K562 (cell line): ENCODE measurements at regions not wholly inside any gene's neighbourhood (a gene's known extent, or its start where the extent isn't known, plus 50 kb on each side); places are given as distances from the start of the nearest gene placed in this dataset.

Experiments
- ATAC-seq: fragments of 200-7000 bp; cut with Tn5 transposase; 3 replicates; pipeline ENCODE4 v1.9.1; 2020; ENCODE audit warnings: moderate library complexity
- BruUV-seq: library from RNA; stranded (reverse); fragments of 400-500 nt; replicated peaks from 2 replicates; lab custom pipeline; 2021; lab: Mats Ljungman, UMichigan
- CTCF ChIA-PET: fragments of 300-600 bp; formaldehyde crosslinking; extraction: SDS; loops from one replicate; lab custom pipeline; 2021; ENCODE audit warnings: low intra/inter-chr PET ratio; lab: Yijun Ruan, JAX
- POLR2A ChIA-PET: fragments of 300-600, 350-650 bp; sonication (Branson Sonifier 250); formaldehyde crosslinking; extraction: SDS; loops from one replicate; lab custom pipeline; 2021; ENCODE audit warnings: antibody characterized with exemption, inconsistent platforms; lab: Yijun Ruan, JAX
- DNase-seq, 4 experiments: peaks; one replicate each; pipeline versions ENCODE4 v3.0.0 to v3.0.0-alpha.2; 2011 to 2018; ENCODE audit warnings: low spot score in 3 of 4, mixed read lengths in 3 of 4; ENCODE audit errors: extremely low read depth in 1 of 4
- FAIRE-seq: peaks from 2 replicates; lab custom pipeline; 2011; peaks lifted over from hg19 to GRCh38; lab: Jason Lieb, UNC
- H2AFZ ChIP-seq: 2 replicates; pipeline ENCODE4 v1.6.0; 2011; ENCODE audit warnings: low read depth, low read length, control low read depth, inconsistent platforms
- H3K27ac ChIP-seq: fragments of 200-600 bp; 3 replicates; pipeline ENCODE4 v1.8.0; 2011; ENCODE audit warnings: low read depth, mild to moderate bottlenecking, control low read depth, inconsistent platforms, low read length, moderate library complexity, mixed read lengths; ENCODE audit errors: extremely low read depth
- H3K27me3 ChIP-seq, 2 experiments: fragments of 300-600 bp in 1 of 2; 2 replicates in 1 of 2; 3 replicates in 1 of 2; pipeline versions ENCODE4 v1.6.0 to v1.8.0; 2011; ENCODE audit warnings: inconsistent platforms in 2 of 2, low read length in 2 of 2, mild to moderate bottlenecking in 1 of 2, mixed read lengths in 1 of 2, moderate library complexity in 1 of 2; ENCODE audit not compliant: control insufficient read depth in 2 of 2, insufficient read depth in 2 of 2
- H3K36me3 ChIP-seq: fragments of 300-600 bp; 3 replicates; pipeline ENCODE4 v1.8.0; 2011; ENCODE audit warnings: mild to moderate bottlenecking, low read length, inconsistent platforms; ENCODE audit not compliant: control insufficient read depth, insufficient read depth
- H3K4me1 ChIP-seq, 2 experiments: fragments of 200-600 bp in 1 of 2; replicated peaks in 1 of 2; 2 replicates in 1 of 2; 3 replicates in 1 of 2; pipeline versions ENCODE4 v1.5.1 to v1.8.0; 2011; ENCODE audit warnings: inconsistent platforms in 2 of 2, low read length in 2 of 2, mild to moderate bottlenecking in 1 of 2, mixed read lengths in 1 of 2, moderate library complexity in 1 of 2; ENCODE audit not compliant: control insufficient read depth in 2 of 2, insufficient read depth in 2 of 2
- H3K4me2 ChIP-seq: 2 replicates; pipeline ENCODE4 v1.6.1; 2011; ENCODE audit warnings: low read length, control low read depth, inconsistent platforms, mixed read lengths; ENCODE audit not compliant: insufficient read depth
- H3K4me3 ChIP-seq: fragments of 200-600 bp; sonication (generic), shearing (Covaris generic); 2 replicates; pipeline ENCODE4 v1.5.1; 2016; ENCODE audit warnings: control low read depth, inconsistent platforms
- H3K79me2 ChIP-seq: fragments of 200-600 bp; 3 replicates; pipeline ENCODE4 v1.8.0; 2011; ENCODE audit warnings: low read length, inconsistent platforms; ENCODE audit not compliant: control insufficient read depth, insufficient read depth
- H3K9ac ChIP-seq, 2 experiments: 2 replicates each; pipeline versions ENCODE4 v1.6.0 to v1.6.1; 2011; ENCODE audit warnings: low read depth in 2 of 2, low read length in 2 of 2, control low read depth in 1 of 2, inconsistent platforms in 1 of 2, mild to moderate bottlenecking in 1 of 2, mixed read lengths in 1 of 2; ENCODE audit not compliant: insufficient read depth in 1 of 2
- H3K9me1 ChIP-seq: one replicate; pipeline ENCODE4 v1.6.0; 2011; ENCODE audit warnings: inconsistent platforms, mild to moderate bottlenecking, low read length, moderate library complexity; ENCODE audit not compliant: control insufficient read depth, insufficient read depth
- H3K9me3 ChIP-seq: replicated peaks from 2 replicates; pipeline ENCODE4 v1.5.1; 2011; ENCODE audit warnings: low read depth, low read length, inconsistent platforms; ENCODE audit not compliant: control insufficient read depth, insufficient read depth
- H4K20me1 ChIP-seq: replicated peaks from 2 replicates; pipeline ENCODE4 v1.6.1; 2011; ENCODE audit warnings: low read length, inconsistent platforms, mixed read lengths; ENCODE audit not compliant: control insufficient read depth, insufficient read depth
- HINFP ChIP-seq: fragments of 450-650 bp; conservative IDR thresholded peaks from 2 replicates; pipeline ENCODE4 v1.6.1; 2016; ENCODE audit warnings: missing genetic modification characterization, low read depth, mild to moderate bottlenecking, control low read depth, missing compliant biosample characterization
- ID3 ChIP-seq, 2 experiments: fragments of 250-450 bp in 1 of 2; fragments of 450-650 bp in 1 of 2; sonication (Bioruptor Pico) in 1 of 2; IDR thresholded peaks; 2 replicates each; pipeline versions ENCODE4 v1.6.1 to v1.8.0; 2016 to 2021; ENCODE audit warnings: mild to moderate bottlenecking in 2 of 2, moderate library complexity in 2 of 2, missing compliant biosample characterization in 1 of 2, missing genetic modification characterization in 1 of 2
- POLR2B ChIP-seq: fragments of 450-650 bp; IDR thresholded peaks from 2 replicates; pipeline ENCODE4 v1.6.1; 2018; ENCODE audit warnings: low read depth; ENCODE audit not compliant: partially characterized antibody
- RBM39 ChIP-seq: fragments of 200-400 bp; formaldehyde crosslinking; optimal IDR thresholded peaks from 2 replicates; pipeline ENCODE3; 2018; ENCODE audit warnings: low read depth, low read length
- SMAD3 ChIP-seq: fragments of 450-650 bp; formaldehyde crosslinking; conservative IDR thresholded peaks from 2 replicates; pipeline ENCODE4 v1.4.0; 2020; ENCODE audit warnings: mild to moderate bottlenecking
- WGBS: fragments of 100-300 bp; shearing (Covaris generic); methylation state at CpG from one replicate; pipeline ENCODE4 v1.1.6; 2016; ENCODE audit warnings: low coverage, mixed read lengths; ENCODE audit not compliant: insufficient coverage; ENCODE audit errors: missing lambda C conversion rate; 5-methylcytosine and 5-hydroxymethylcytosine counted together
- in situ Hi-C: fragments of 300-500 bp; cut with MboI; formaldehyde crosslinking; loops from 4 replicates; pipeline ENCODE4 v1.15.0; 2018; ENCODE audit warnings: inconsistent platforms, mixed read lengths
- intact Hi-C: fragments of 100-400 bp; cut with micrococcal nuclease; formaldehyde crosslinking; loops from 2 replicates; pipeline ENCODE4 v1.14.2; 2022
- TF ChIP-seq, protein P1 (sequence below): fragments of 450-650 bp; IDR thresholded peaks from 2 replicates; pipeline ENCODE4 v1.6.1; 2017; ENCODE audit warnings: antibody characterized with exemption, mild to moderate bottlenecking
- TF ChIP-seq, protein P2 (sequence below): fragments of 250-450 bp; sonication (Bioruptor Pico); IDR thresholded peaks from 2 replicates; pipeline ENCODE4 v1.8.0; 2021; ENCODE audit warnings: mild to moderate bottlenecking, moderate library complexity

- TF ChIP-seq, protein P1, sequence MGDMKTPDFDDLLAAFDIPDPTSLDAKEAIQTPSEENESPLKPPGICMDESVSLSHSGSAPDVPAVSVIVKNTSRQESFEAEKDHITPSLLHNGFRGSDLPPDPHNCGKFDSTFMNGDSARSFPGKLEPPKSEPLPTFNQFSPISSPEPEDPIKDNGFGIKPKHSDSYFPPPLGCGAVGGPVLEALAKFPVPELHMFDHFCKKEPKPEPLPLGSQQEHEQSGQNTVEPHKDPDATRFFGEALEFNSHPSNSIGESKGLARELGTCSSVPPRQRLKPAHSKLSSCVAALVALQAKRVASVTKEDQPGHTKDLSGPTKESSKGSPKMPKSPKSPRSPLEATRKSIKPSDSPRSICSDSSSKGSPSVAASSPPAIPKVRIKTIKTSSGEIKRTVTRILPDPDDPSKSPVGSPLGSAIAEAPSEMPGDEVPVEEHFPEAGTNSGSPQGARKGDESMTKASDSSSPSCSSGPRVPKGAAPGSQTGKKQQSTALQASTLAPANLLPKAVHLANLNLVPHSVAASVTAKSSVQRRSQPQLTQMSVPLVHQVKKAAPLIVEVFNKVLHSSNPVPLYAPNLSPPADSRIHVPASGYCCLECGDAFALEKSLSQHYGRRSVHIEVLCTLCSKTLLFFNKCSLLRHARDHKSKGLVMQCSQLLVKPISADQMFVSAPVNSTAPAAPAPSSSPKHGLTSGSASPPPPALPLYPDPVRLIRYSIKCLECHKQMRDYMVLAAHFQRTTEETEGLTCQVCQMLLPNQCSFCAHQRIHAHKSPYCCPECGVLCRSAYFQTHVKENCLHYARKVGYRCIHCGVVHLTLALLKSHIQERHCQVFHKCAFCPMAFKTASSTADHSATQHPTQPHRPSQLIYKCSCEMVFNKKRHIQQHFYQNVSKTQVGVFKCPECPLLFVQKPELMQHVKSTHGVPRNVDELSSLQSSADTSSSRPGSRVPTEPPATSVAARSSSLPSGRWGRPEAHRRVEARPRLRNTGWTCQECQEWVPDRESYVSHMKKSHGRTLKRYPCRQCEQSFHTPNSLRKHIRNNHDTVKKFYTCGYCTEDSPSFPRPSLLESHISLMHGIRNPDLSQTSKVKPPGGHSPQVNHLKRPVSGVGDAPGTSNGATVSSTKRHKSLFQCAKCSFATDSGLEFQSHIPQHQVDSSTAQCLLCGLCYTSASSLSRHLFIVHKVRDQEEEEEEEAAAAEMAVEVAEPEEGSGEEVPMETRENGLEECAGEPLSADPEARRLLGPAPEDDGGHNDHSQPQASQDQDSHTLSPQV = peak; percentile 79
- TF ChIP-seq ID3 (CRISPR knock-in tag; IDR thresholded peaks at IDR 0.05) (no peak), ID3 (tag; IDR thresholded peaks at IDR 0.05) (0 out of 2 replicates have a peak, but pooled peaks have one; percentile 39)
Observed at GRCh38 chr1:95168761-95169351, 51.7 kb downstream of the TLCD4 start (continued).

GRCh38 chr1:95169548-95169947, 52.4 kb downstream of the TLCD4 start:
- H3K27ac ChIP-seq = peak overlapping the region; percentile 89
- peaks cover 16% of the 10 kb centered on the region for H3K36me3 ChIP-seq
- no peak overlapping the region for H3K4me3 ChIP-seq
- ChIA-PET POLR2A (interaction anchor here (2.5 kb wide), 1 partner anchor 10 kb away, joined by 14 read pairs; no protein-coding TSS in a partner anchor), CTCF (interaction anchor here (0.7 kb wide), 1 partner anchor 138 kb away, joined by 3 read pairs; no protein-coding TSS in a partner anchor)
- ATAC-seq (peak; percentile 96), DNase-seq (peak; percentile 47 to 88 (median 52)), FAIRE-seq (peak; percentile 90)
- H3K9me3 ChIP-seq = no peaks in the 10 kb centered on the region
- no peaks in the 10 kb centered on the region for H3K27me3 ChIP-seq
- no peaks in the 10 kb centered on the region for H4K20me1 ChIP-seq
- no TSS peak for BruUV-seq
- peak overlapping the region; percentile 63; the same call in 1 of the 2 replicates for H2AFZ ChIP-seq
- H3K79me2 ChIP-seq = peaks cover 10% of the 10 kb centered on the region; the same call in 1 of the 3 replicates
- 4% methylated on average over 2 of the region's 2 CpGs for WGBS
- peaks cover 20 to 26% of the 10 kb centered on the region in 2 experiments for H3K4me1 ChIP-seq
- in situ Hi-C loops (no loop called here), intact Hi-C loops (no loop called here)
- peak overlapping the region in 1 of 2 experiments; percentile 67; a peak in 2 of 4 replicates for H3K9ac ChIP-seq
- H3K9me1 ChIP-seq = no peaks in the 10 kb centered on the region
- H3K4me2 ChIP-seq = no peak overlapping the region; the same call in 1 of the 2 replicates
- TF ChIP-seq HINFP (tag) (no peak), POLR2B (no peak), RBM39 (no peak), SMAD3 (CRISPR knock-in tag) (no peak)
- TF ChIP-seq, protein P2, sequence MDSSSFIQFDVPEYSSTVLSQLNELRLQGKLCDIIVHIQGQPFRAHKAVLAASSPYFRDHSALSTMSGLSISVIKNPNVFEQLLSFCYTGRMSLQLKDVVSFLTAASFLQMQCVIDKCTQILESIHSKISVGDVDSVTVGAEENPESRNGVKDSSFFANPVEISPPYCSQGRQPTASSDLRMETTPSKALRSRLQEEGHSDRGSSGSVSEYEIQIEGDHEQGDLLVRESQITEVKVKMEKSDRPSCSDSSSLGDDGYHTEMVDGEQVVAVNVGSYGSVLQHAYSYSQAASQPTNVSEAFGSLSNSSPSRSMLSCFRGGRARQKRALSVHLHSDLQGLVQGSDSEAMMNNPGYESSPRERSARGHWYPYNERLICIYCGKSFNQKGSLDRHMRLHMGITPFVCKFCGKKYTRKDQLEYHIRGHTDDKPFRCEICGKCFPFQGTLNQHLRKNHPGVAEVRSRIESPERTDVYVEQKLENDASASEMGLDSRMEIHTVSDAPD = no peak
